SJCRH30 (cell line): ENCODE measurements at regions not wholly inside any gene's neighbourhood (a gene's known extent, or its start where the extent isn't known, plus 50 kb on each side); places are given as distances from the start of the nearest gene placed in this dataset.
"Not testable (repeated sequence)": the region's sequence is repeated elsewhere in the genome, so short reads cannot be mapped to it uniquely, and the experiment has no call there.

Experiments used
- DNase-seq, 2 experiments: peaks; one replicate each; pipeline ENCODE4 v3.0.0-alpha.2; 2015 to 2020
- H3K27ac ChIP-seq: fragments of 250-450 bp; sonication (Bioruptor Pico); 2 replicates; pipeline ENCODE4 v1.5.1; 2020; ENCODE audit warnings: mild to moderate bottlenecking, moderate library complexity
- H3K27me3 ChIP-seq: fragments of 250-450 bp; sonication (Bioruptor Pico); 2 replicates; pipeline ENCODE4 v1.5.1; 2020; ENCODE audit warnings: mild to moderate bottlenecking, moderate library complexity
- H3K36me3 ChIP-seq: fragments of 250-450 bp; sonication (Bioruptor Pico); 2 replicates; pipeline ENCODE4 v1.5.1; 2020; ENCODE audit warnings: mild to moderate bottlenecking, moderate library complexity
- H3K4me1 ChIP-seq: fragments of 250-450 bp; sonication (Bioruptor Pico); 2 replicates; pipeline ENCODE4 v1.5.1; 2020; ENCODE audit warnings: mild to moderate bottlenecking, moderate library complexity
- H3K4me3 ChIP-seq: fragments of 250-450 bp; sonication (Bioruptor Pico); 2 replicates; pipeline ENCODE4 v1.5.1; 2020; ENCODE audit warnings: mild to moderate bottlenecking, moderate library complexity
- H3K9me3 ChIP-seq: fragments of 250-450 bp; sonication (Bioruptor Pico); replicated peaks from 2 replicates; pipeline ENCODE4 v1.5.1; 2020; ENCODE audit warnings: mild to moderate bottlenecking, moderate library complexity

DNA sequence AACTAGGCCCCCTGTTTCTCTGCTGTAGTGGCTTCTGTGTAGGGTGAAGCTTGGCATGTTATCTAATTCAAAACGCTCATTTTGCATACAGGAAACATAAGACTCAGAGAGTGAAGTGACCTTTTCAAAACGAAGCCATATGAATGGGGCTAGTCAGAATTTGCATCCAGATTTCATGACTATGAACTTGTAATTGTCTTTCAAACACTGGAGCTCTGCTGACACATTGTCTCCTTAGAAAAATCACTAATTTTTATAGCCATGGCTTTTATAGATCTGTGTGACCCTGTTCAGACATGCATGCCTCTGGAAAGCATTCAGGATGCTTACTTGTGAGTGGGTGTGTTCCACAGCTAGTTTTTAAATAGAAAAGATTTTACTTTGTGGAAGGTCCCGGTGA, 444.3 kb upstream of the GCFC2 start:
- Histone ChIP-seq H3K4me3 (no peak overlapping the region), H3K9me3 (no peaks in the 10 kb centered on the region), H3K27me3 (no peaks in the 10 kb centered on the region), H3K27ac (no peak overlapping the region), H3K36me3 (no peaks in the 10 kb centered on the region), H3K4me1 (no peaks in the 10 kb centered on the region)
- no peak for DNase-seq

DNA sequence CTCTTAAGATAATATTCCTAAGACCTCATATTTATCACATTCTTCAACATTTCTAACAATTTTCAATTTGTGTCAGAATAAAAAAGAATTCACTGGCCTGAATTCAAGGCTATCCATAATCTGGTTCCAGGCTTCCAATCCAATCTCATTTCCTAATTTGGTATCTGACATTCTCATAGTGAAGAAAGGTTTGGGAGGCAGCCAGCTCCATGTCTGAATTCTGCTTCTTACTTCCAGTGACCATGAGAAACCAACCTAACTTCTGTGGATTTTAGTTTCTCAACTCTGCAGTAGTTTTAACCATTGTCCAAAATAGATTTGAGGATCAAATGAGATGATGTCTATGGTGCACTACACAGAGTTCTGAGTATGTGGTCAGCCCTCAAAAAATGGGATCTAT, 439.1 kb upstream of the GCFC2 start:
- H3K36me3 ChIP-seq = no peaks in the 10 kb centered on the region
- no peaks in the 10 kb centered on the region for H3K4me1 ChIP-seq
- H3K4me3 ChIP-seq = no peak overlapping the region
- no peak for DNase-seq
- H3K9me3 ChIP-seq = no peaks in the 10 kb centered on the region; the same call in 1 of the 2 replicates
- H3K27me3 ChIP-seq = no peaks in the 10 kb centered on the region
- H3K27ac ChIP-seq = no peak overlapping the region

- H3K4me3 ChIP-seq = not testable (repeated sequence)
Measured at GRCh38 chr2:76139303-76139702, 428.6 kb upstream of the GCFC2 start.

GRCh38 chr2:76128622-76129021, 417.9 kb upstream of the GCFC2 start:
- DNase-seq = no peak
- H3K36me3 ChIP-seq = no peaks in the 10 kb centered on the region

More at GRCh38 chr2:76139303-76139702, 428.6 kb upstream of the GCFC2 start:
- not testable (repeated sequence) for H3K27me3 ChIP-seq, H3K9me3 ChIP-seq, DNase-seq, H3K36me3 ChIP-seq, H3K27ac ChIP-seq, H3K4me1 ChIP-seq

DNA sequence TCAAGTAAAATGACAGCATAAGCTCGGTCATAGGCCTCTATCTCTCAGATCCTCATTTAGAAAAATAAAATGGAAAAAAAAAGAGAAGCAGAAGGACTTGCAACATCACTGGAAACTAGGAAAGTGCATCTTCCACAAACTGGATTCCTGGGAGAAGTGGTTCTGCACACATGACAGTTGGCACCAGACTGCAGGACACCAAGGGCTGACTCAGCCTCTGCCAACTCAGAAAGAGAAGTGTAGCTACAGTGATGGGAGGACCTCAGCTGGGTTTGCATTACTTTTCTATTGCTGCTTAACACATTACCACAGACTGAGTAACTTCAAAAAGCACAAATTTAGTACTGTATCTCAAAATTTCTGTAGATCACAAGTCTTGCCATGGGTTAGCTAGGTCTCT, 409.5 kb upstream of the GCFC2 start:
- no peaks in the 10 kb centered on the region for H3K27me3 ChIP-seq
- no peak for DNase-seq
- no peaks in the 10 kb centered on the region for H3K9me3 ChIP-seq
- no peak overlapping the region for H3K4me3 ChIP-seq
- H3K4me1 ChIP-seq = peaks cover 17% of the 10 kb centered on the region
- H3K36me3 ChIP-seq = no peaks in the 10 kb centered on the region
- no peak overlapping the region for H3K27ac ChIP-seq

More at GRCh38 chr2:76128622-76129021, 417.9 kb upstream of the GCFC2 start:
- peaks cover 10% of the 10 kb centered on the region for H3K4me1 ChIP-seq
- no peaks in the 10 kb centered on the region for H3K27me3 ChIP-seq
- no peaks in the 10 kb centered on the region for H3K9me3 ChIP-seq
- no peak overlapping the region for H3K27ac ChIP-seq
- no peak overlapping the region for H3K4me3 ChIP-seq

GRCh38 chr2:76089683-76090082, 379.0 kb upstream of the GCFC2 start:
- no peaks in the 10 kb centered on the region for H3K4me1 ChIP-seq
- H3K4me3 ChIP-seq = no peak overlapping the region
- no peak overlapping the region for H3K27ac ChIP-seq
- H3K36me3 ChIP-seq = no peaks in the 10 kb centered on the region
- no peaks in the 10 kb centered on the region; the same call in 1 of the 2 replicates for H3K9me3 ChIP-seq
- H3K27me3 ChIP-seq = no peaks in the 10 kb centered on the region
- DNase-seq = no peak

GRCh38 chr2:76083248-76083647, 372.5 kb upstream of the GCFC2 start:
- Histone ChIP-seq H3K4me1 (no peaks in the 10 kb centered on the region), H3K27me3 (no peaks in the 10 kb centered on the region), H3K4me3 (no peak overlapping the region), H3K9me3 (no peaks in the 10 kb centered on the region), H3K27ac (no peak overlapping the region), H3K36me3 (no peaks in the 10 kb centered on the region)
- no peak for DNase-seq

GRCh38 chr2:76082509-76082908, 371.8 kb upstream of the GCFC2 start:
- H3K27ac ChIP-seq = no peak overlapping the region
- no peak for DNase-seq

DNA sequence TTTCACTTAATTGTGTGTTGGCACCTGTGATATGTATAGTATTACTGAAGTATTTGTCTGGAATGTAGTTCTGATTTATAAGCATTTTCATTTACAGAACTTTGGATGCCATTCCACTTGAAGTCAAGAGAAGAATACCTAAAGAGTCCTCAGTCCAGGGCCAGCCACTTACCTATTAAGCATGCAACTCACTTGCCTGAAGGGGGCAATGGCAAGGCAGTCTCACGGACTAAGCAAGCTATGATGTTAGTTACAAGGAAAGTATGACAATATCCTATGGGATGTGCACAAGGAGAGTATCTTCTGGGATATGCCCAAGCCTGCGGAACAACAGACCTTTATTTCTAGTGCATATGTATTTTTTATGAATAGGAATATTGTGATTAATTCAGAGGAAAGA, 369.4 kb upstream of the GCFC2 start:
- DNase-seq = peak in 1 of 2 experiments; percentile 5
- H3K27ac ChIP-seq = no peak overlapping the region
- no peaks in the 10 kb centered on the region for H3K36me3 ChIP-seq
- no peaks in the 10 kb centered on the region; the same call in 1 of the 2 replicates for H3K4me1 ChIP-seq
- no peak overlapping the region for H3K4me3 ChIP-seq
- H3K27me3 ChIP-seq = no peaks in the 10 kb centered on the region
- no peaks in the 10 kb centered on the region for H3K9me3 ChIP-seq

More at GRCh38 chr2:76082509-76082908, 371.8 kb upstream of the GCFC2 start:
- Histone ChIP-seq H3K27me3 (no peaks in the 10 kb centered on the region), H3K36me3 (no peaks in the 10 kb centered on the region), H3K4me1 (no peaks in the 10 kb centered on the region), H3K9me3 (no peaks in the 10 kb centered on the region), H3K4me3 (no peak overlapping the region)

- no peak overlapping the region for H3K4me3 ChIP-seq
- no peak for DNase-seq
- H3K9me3 ChIP-seq = no peaks in the 10 kb centered on the region
- no peaks in the 10 kb centered on the region for H3K27me3 ChIP-seq
- H3K4me1 ChIP-seq = no peaks in the 10 kb centered on the region; the same call in 1 of the 2 replicates
- no peak overlapping the region for H3K27ac ChIP-seq
- no peaks in the 10 kb centered on the region for H3K36me3 ChIP-seq
Measured at GRCh38 chr2:76075126-76075525, 364.4 kb upstream of the GCFC2 start.

- Histone ChIP-seq H3K27me3 (no peaks in the 10 kb centered on the region), H3K9me3 (no peaks in the 10 kb centered on the region; the same call in 1 of the 2 replicates), H3K4me3 (no peak overlapping the region), H3K27ac (no peak overlapping the region), H3K36me3 (no peaks in the 10 kb centered on the region), H3K4me1 (no peaks in the 10 kb centered on the region; the same call in 1 of the 2 replicates)
- no peak for DNase-seq
Measured at GRCh38 chr2:76073992-76074604, 363.4 kb upstream of the GCFC2 start.

- no peaks in the 10 kb centered on the region for H3K36me3 ChIP-seq
- peak; percentile 7 to 38 for DNase-seq
- H3K27ac ChIP-seq = no peak overlapping the region
- no peaks in the 10 kb centered on the region; the same call in 1 of the 2 replicates for H3K9me3 ChIP-seq
- H3K27me3 ChIP-seq = no peaks in the 10 kb centered on the region
- H3K4me1 ChIP-seq = no peaks in the 10 kb centered on the region
- H3K4me3 ChIP-seq = no peak overlapping the region
Measured at GRCh38 chr2:76050196-76050595, 339.5 kb upstream of the GCFC2 start.

DNA sequence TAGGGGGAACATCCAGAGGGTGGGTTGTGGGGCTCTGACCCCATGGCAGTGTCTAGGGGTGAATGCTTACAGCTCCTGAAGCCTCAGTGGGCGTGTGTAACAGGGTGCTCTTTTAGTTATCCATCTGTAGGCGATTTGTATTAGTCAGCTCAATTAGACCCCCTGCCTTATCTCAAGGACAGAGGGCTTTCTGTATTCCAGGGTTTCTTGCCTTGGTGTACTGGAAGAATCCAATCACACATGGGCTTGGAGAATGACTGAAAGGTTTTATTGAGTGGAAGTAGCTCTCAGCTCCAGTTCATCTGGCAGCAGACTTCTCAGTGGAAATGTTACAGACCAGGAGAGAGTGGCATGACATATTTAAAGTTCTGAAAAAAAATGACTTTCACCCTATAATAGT, 334.0 kb upstream of the GCFC2 start:
- Histone ChIP-seq H3K4me3 (no peak overlapping the region), H3K36me3 (no peaks in the 10 kb centered on the region), H3K27me3 (no peaks in the 10 kb centered on the region), H3K27ac (no peak overlapping the region), H3K9me3 (no peaks in the 10 kb centered on the region; the same call in 1 of the 2 replicates), H3K4me1 (no peaks in the 10 kb centered on the region)
- no peak for DNase-seq

- H3K9me3 ChIP-seq = no peaks in the 10 kb centered on the region
- DNase-seq = no peak
- H3K4me3 ChIP-seq = no peak overlapping the region
- H3K4me1 ChIP-seq = no peaks in the 10 kb centered on the region
- no peaks in the 10 kb centered on the region for H3K27me3 ChIP-seq
- H3K36me3 ChIP-seq = no peaks in the 10 kb centered on the region
- no peak overlapping the region for H3K27ac ChIP-seq
Measured at GRCh38 chr2:76039505-76039904, 328.8 kb upstream of the GCFC2 start.

GRCh38 chr2:76027761-76028160, 317.0 kb upstream of the GCFC2 start:
- Histone ChIP-seq H3K9me3 (peaks cover 7% of the 10 kb centered on the region; the same call in 1 of the 2 replicates), H3K27ac (peak overlapping the region; percentile 7; the same call in 1 of the 2 replicates), H3K27me3 (no peaks in the 10 kb centered on the region), H3K36me3 (no peaks in the 10 kb centered on the region), H3K4me1 (peaks cover 6% of the 10 kb centered on the region; the same call in 1 of the 2 replicates), H3K4me3 (no peak overlapping the region)
- DNase-seq = peak; percentile 17 to 70

DNA sequence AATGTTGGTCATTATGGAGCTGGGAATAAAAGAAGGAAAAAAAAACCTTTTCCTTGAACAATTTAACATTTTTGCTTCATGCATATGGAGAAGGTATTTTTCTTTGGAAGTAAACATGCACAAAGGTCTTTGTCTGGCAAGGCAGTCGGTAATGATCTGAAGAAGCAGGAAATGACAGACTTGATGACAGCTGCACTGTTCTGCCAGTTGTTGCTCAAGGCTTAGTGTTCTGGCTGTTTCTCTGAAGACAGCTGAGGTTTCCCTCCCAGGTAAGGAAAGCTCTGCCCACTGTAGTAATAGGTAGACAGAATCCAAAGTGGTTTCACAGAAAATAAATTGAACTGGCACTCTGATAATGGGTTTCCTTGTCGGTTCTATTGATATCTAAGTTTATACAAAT, 308.4 kb upstream of the GCFC2 start:
- peak; percentile 58 to 82 for DNase-seq
- no peak overlapping the region for H3K4me3 ChIP-seq
- H3K4me1 ChIP-seq = peaks cover 18% of the 10 kb centered on the region
- peak overlapping the region; percentile 20; the same call in 1 of the 2 replicates for H3K27ac ChIP-seq
- no peaks in the 10 kb centered on the region; the same call in 1 of the 2 replicates for H3K27me3 ChIP-seq
- H3K36me3 ChIP-seq = no peaks in the 10 kb centered on the region
- no peaks in the 10 kb centered on the region for H3K9me3 ChIP-seq
